Natural killer cell (primary cell): ENCODE measurements at regions not wholly inside any gene's neighbourhood (a gene's known extent, or its start where the extent isn't known, plus 50 kb on each side); places are given as distances from the start of the nearest gene placed in this dataset.

Experiments used
- ATAC-seq, 3 donors: fragments of 150-1000 bp in 2 of 3; fragments of 200-7000 bp in 1 of 3; cut with Tn5 transposase; 1 replicate in 1 of 3; 2 replicates in 2 of 3; pipeline ENCODE4 v1.10.0; 2021; ENCODE audit warnings: mild to moderate bottlenecking in 2 of 3, moderate library complexity in 2 of 3
- DNase-seq, 2 donors: peaks; one replicate each; pipeline versions ENCODE4 v3.0.0 to v3.0.0-alpha.2; 2013 to 2021; ENCODE audit warnings: mixed read lengths in 1 of 2
- H3K27ac ChIP-seq: one replicate; pipeline ENCODE4 v1.5.1; 2013; ENCODE audit warnings: mild to moderate bottlenecking, low read length
- H3K27me3 ChIP-seq: one replicate; pipeline ENCODE4 v1.6.1; 2013; ENCODE audit warnings: low read length; ENCODE audit not compliant: control insufficient read depth, insufficient read depth
- H3K36me3 ChIP-seq: one replicate; pipeline ENCODE4 v1.6.1; 2013; ENCODE audit warnings: low read length; ENCODE audit not compliant: control insufficient read depth, insufficient read depth
- H3K4me1 ChIP-seq: one replicate; pipeline ENCODE4 v1.6.1; 2013; ENCODE audit warnings: low read length; ENCODE audit not compliant: control insufficient read depth, insufficient read depth
- H3K4me3 ChIP-seq: one replicate; pipeline ENCODE4 v1.5.1; 2013; ENCODE audit warnings: low read length
- H3K9me3 ChIP-seq: one replicate; pipeline ENCODE4 v1.6.1; 2013; ENCODE audit warnings: low read length; ENCODE audit not compliant: control insufficient read depth, insufficient read depth
- H3K27ac Mint-ChIP-seq, 2 donors: one replicate each; pipeline ENCODE4 v1.8.0; 2022; ENCODE audit warnings: mild to moderate bottlenecking in 2 of 2, mixed read lengths in 2 of 2, moderate library complexity in 1 of 2
- H3K27me3 Mint-ChIP-seq, 2 donors: one replicate each; pipeline ENCODE4 v1.8.0; 2022; ENCODE audit warnings: low read depth in 2 of 2, mixed read lengths in 2 of 2
- H3K36me3 Mint-ChIP-seq: one replicate; pipeline ENCODE4 v1.8.0; 2022; ENCODE audit warnings: mixed read lengths
- H3K4me1 Mint-ChIP-seq, 2 donors: one replicate each; pipeline ENCODE4 v1.8.0; 2022; ENCODE audit warnings: mixed read lengths in 2 of 2
- H3K4me3 Mint-ChIP-seq: one replicate; pipeline ENCODE4 v1.8.0; 2022; ENCODE audit warnings: mild to moderate bottlenecking, moderate library complexity, mixed read lengths
- H3K9me3 Mint-ChIP-seq, 2 donors: one replicate each; pipeline ENCODE4 v1.8.0; 2022; ENCODE audit warnings: mixed read lengths in 2 of 2
- CTCF ChIP-seq: fragments of 200-600 bp; IDR thresholded peaks from one replicate; pipeline ENCODE4 v1.8.0; 2022; ENCODE audit warnings: antibody characterized with exemption
- WGBS: methylation state at CpG from one replicate; pipeline ENCODE4 v1.1.7; 2013; ENCODE audit warnings: missing lambda C conversion rate; ENCODE audit not compliant: insufficient coverage; 5-methylcytosine and 5-hydroxymethylcytosine counted together
- intact Hi-C: fragments of 100-400 bp; cut with micrococcal nuclease; formaldehyde crosslinking; loops from one replicate; pipeline ENCODE4 v1.14.2; 2022

GRCh38 chr3:115512565-115513415, 110.5 kb upstream of the GAP43 start:
- DNase-seq, result peak in 1 of 2 donors; percentile 21
- H3K27ac Mint-ChIP-seq, result peak overlapping the region in 1 of 2 donors; percentile 78
- H3K9me3 Mint-ChIP-seq, result no peaks in the 10 kb centered on the region
- TF ChIP-seq CTCF, result no peak
- WGBS, result under 1% methylated on average over 26 of the region's 26 CpGs
- Histone ChIP-seq H3K9me3 (no peaks in the 10 kb centered on the region), H3K27ac (no peak overlapping the region), H3K4me3 (peak overlapping the region; percentile 34), H3K36me3 (no peaks in the 10 kb centered on the region), H3K27me3 (no peaks in the 10 kb centered on the region), H3K4me1 (peaks cover 11% of the 10 kb centered on the region)
- peak overlapping the region; percentile 94 for H3K4me3 Mint-ChIP-seq
- peaks cover 21 to 24% of the 10 kb centered on the region in 2 donors for H3K4me1 Mint-ChIP-seq
- no peaks in the 10 kb centered on the region for H3K36me3 Mint-ChIP-seq
- intact Hi-C loops, result no loop called here
- peak; percentile 40 to 72 (median 65) for ATAC-seq
- peaks cover 30 to 31% of the 10 kb centered on the region in 2 donors for H3K27me3 Mint-ChIP-seq

- no peaks in the 10 kb centered on the region for H3K9me3 Mint-ChIP-seq
- H3K4me1 Mint-ChIP-seq, result peaks cover 21 to 24% of the 10 kb centered on the region in 2 donors
- intact Hi-C loops, result no loop called here
- TF ChIP-seq CTCF, result no peak
- ATAC-seq, result peak; percentile 34 to 60 (median 57)
- H3K4me3 Mint-ChIP-seq, result peak overlapping the region; percentile 94
- H3K27ac Mint-ChIP-seq, result peak overlapping the region in 1 of 2 donors; percentile 78
- WGBS, result 19% methylated on average over 5 of the region's 5 CpGs
- Histone ChIP-seq H3K4me3 (peak overlapping the region; percentile 34), H3K36me3 (no peaks in the 10 kb centered on the region), H3K4me1 (peaks cover 11% of the 10 kb centered on the region), H3K27ac (no peak overlapping the region), H3K9me3 (no peaks in the 10 kb centered on the region), H3K27me3 (no peaks in the 10 kb centered on the region)
- peaks cover 28 to 31% of the 10 kb centered on the region in 2 donors for H3K27me3 Mint-ChIP-seq
- no peaks in the 10 kb centered on the region for H3K36me3 Mint-ChIP-seq
- peak in 1 of 2 donors; percentile 50 for DNase-seq
Measured at GRCh38 chr3:115513416-115513800, 109.9 kb upstream of the GAP43 start.

GRCh38 chr3:115517457-115518050, 105.8 kb upstream of the GAP43 start:
- H3K4me1 Mint-ChIP-seq, result peaks cover 15 to 19% of the 10 kb centered on the region in 2 donors
- H3K9me3 Mint-ChIP-seq, result no peaks in the 10 kb centered on the region
- peaks cover 7% of the 10 kb centered on the region for H3K4me1 ChIP-seq
- no CpG with 5 or more reads among the region's 3 CpGs for WGBS
- DNase-seq (no peak), ATAC-seq (no peak)
- H3K27me3 ChIP-seq, result no peaks in the 10 kb centered on the region
- H3K4me3 Mint-ChIP-seq, result no peak overlapping the region
- intact Hi-C loops, result no loop called here
- H3K27me3 Mint-ChIP-seq, result peaks cover under 1 to 8% of the 10 kb centered on the region in 2 donors
- TF ChIP-seq CTCF, result no peak
- no peaks in the 10 kb centered on the region for H3K36me3 Mint-ChIP-seq
- no peak overlapping the region for H3K4me3 ChIP-seq
- H3K27ac ChIP-seq, result no peak overlapping the region
- no peaks in the 10 kb centered on the region for H3K36me3 ChIP-seq
- no peak overlapping the region for H3K27ac Mint-ChIP-seq
- H3K9me3 ChIP-seq, result no peaks in the 10 kb centered on the region
